ENCODE measurements at regions not wholly inside any gene's neighbourhood (a gene's known extent, or its start where the extent isn't known, plus 50 kb on each side); places are given as distances from the start of the nearest gene placed in this dataset.
"Not testable (repeated sequence)": the region's sequence is repeated elsewhere in the genome, so short reads cannot be mapped to it uniquely, and the experiment has no call there.

DNA sequence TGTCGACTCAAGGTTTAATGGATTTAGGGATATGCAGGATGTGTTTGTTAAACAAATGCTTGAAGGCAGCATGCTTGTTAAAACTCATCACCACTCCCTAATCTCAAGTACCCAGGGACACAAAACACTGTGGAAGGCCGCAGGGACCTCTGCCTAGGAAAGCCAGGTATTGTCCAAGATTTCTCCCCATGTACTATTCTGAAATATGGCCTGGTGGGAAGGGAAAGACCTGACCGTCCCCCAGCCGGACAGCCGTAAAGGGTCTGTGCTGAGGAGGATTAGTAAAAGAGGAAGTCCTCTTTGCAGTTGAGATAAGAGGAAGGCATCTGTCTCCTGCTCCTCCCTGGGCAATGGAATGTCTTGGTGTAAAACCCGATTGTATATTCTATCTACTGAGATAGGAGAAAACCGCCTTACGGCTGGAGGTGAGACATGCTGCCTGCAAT, 85.3 kb upstream of the ZNF322 start:
- TF ChIP-seq EZH2 (IDR thresholded peaks at IDR 0.05; ENCODE audit: low read depth, unreplicated experiment); POLR2AphosphoS5 (IDR thresholded peaks at IDR 0.05; ENCODE audit: low read depth); EZH2phosphoT487 (IDR thresholded peaks at IDR 0.05; ENCODE audit: unreplicated experiment); CREB1 (CRISPR knock-in tag; IDR thresholded peaks at IDR 0.05; ENCODE audit: low read depth); JUNB (IDR thresholded peaks at IDR 0.05; ENCODE audit: unreplicated experiment); ZNF331 (CRISPR knock-in tag; IDR thresholded peaks at IDR 0.05; ENCODE audit: low read depth): not testable (repeated sequence)
- TF ChIP-seq, protein P1, sequence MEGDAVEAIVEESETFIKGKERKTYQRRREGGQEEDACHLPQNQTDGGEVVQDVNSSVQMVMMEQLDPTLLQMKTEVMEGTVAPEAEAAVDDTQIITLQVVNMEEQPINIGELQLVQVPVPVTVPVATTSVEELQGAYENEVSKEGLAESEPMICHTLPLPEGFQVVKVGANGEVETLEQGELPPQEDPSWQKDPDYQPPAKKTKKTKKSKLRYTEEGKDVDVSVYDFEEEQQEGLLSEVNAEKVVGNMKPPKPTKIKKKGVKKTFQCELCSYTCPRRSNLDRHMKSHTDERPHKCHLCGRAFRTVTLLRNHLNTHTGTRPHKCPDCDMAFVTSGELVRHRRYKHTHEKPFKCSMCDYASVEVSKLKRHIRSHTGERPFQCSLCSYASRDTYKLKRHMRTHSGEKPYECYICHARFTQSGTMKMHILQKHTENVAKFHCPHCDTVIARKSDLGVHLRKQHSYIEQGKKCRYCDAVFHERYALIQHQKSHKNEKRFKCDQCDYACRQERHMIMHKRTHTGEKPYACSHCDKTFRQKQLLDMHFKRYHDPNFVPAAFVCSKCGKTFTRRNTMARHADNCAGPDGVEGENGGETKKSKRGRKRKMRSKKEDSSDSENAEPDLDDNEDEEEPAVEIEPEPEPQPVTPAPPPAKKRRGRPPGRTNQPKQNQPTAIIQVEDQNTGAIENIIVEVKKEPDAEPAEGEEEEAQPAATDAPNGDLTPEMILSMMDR (conservative IDR thresholded peaks at IDR 0.05; ENCODE audit: low read depth in 2 of 2): not testable (repeated sequence)
- TF ChIP-seq, protein P2, sequence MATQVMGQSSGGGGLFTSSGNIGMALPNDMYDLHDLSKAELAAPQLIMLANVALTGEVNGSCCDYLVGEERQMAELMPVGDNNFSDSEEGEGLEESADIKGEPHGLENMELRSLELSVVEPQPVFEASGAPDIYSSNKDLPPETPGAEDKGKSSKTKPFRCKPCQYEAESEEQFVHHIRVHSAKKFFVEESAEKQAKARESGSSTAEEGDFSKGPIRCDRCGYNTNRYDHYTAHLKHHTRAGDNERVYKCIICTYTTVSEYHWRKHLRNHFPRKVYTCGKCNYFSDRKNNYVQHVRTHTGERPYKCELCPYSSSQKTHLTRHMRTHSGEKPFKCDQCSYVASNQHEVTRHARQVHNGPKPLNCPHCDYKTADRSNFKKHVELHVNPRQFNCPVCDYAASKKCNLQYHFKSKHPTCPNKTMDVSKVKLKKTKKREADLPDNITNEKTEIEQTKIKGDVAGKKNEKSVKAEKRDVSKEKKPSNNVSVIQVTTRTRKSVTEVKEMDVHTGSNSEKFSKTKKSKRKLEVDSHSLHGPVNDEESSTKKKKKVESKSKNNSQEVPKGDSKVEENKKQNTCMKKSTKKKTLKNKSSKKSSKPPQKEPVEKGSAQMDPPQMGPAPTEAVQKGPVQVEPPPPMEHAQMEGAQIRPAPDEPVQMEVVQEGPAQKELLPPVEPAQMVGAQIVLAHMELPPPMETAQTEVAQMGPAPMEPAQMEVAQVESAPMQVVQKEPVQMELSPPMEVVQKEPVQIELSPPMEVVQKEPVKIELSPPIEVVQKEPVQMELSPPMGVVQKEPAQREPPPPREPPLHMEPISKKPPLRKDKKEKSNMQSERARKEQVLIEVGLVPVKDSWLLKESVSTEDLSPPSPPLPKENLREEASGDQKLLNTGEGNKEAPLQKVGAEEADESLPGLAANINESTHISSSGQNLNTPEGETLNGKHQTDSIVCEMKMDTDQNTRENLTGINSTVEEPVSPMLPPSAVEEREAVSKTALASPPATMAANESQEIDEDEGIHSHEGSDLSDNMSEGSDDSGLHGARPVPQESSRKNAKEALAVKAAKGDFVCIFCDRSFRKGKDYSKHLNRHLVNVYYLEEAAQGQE (IDR thresholded peaks at IDR 0.05; ENCODE audit: unreplicated experiment): not testable (repeated sequence)
- TF ChIP-seq, protein P3, sequence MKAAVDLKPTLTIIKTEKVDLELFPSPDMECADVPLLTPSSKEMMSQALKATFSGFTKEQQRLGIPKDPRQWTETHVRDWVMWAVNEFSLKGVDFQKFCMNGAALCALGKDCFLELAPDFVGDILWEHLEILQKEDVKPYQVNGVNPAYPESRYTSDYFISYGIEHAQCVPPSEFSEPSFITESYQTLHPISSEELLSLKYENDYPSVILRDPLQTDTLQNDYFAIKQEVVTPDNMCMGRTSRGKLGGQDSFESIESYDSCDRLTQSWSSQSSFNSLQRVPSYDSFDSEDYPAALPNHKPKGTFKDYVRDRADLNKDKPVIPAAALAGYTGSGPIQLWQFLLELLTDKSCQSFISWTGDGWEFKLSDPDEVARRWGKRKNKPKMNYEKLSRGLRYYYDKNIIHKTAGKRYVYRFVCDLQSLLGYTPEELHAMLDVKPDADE (IDR thresholded peaks at IDR 0.05): not testable (repeated sequence)
